Panc1 (cell line): ENCODE measurements at regions not wholly inside any gene's neighbourhood (a gene's known extent, or its start where the extent isn't known, plus 50 kb on each side); places are given as distances from the start of the nearest gene placed in this dataset.

Experiments
- ATAC-seq: fragments of 200-7000 bp; cut with Tn5 transposase; 2 replicates; pipeline ENCODE4 v1.9.1; 2020; ENCODE audit warnings: mild to moderate bottlenecking, moderate library complexity
- BruUV-seq: library from RNA; stranded (reverse); fragments of 400-500 nt; replicated peaks from 2 replicates; lab custom pipeline; 2021; lab: Mats Ljungman, UMichigan
- CTCF ChIA-PET: fragments of 300-600 bp; sonication (Branson Sonifier 250); formaldehyde crosslinking; loops from one replicate; lab custom pipeline; 2022; ENCODE audit warnings: antibody characterized with exemption; lab: Charles Lee
- POLR2A ChIA-PET: fragments of 300-600 bp; sonication (Branson Sonifier 250); formaldehyde crosslinking; loops from one replicate; lab custom pipeline; 2022; ENCODE audit warnings: antibody characterized with exemption; lab: Charles Lee
- DNase-seq: peaks from one replicate; pipeline ENCODE4 v3.0.0-alpha.2; 2010; ENCODE audit warnings: low read depth, low spot score
- H3K27ac ChIP-seq: 2 replicates; pipeline ENCODE4 v1.5.1; 2011; ENCODE audit warnings: mild to moderate bottlenecking, low read length, inconsistent platforms
- H3K27me3 ChIP-seq: fragments of 200-500 bp; sonication (Bioruptor generic); 2 replicates; pipeline ENCODE4 v1.6.0; 2014; ENCODE audit warnings: low read length, inconsistent platforms; ENCODE audit not compliant: control insufficient read depth, insufficient read depth
- H3K36me3 ChIP-seq: fragments of 200-500 bp; sonication (Bioruptor generic); 2 replicates; pipeline ENCODE4 v1.5.1; 2014; ENCODE audit warnings: inconsistent platforms, mild to moderate bottlenecking, low read length, moderate library complexity; ENCODE audit not compliant: control insufficient read depth, insufficient read depth
- H3K4me1 ChIP-seq: 2 replicates; pipeline ENCODE4 v1.5.1; 2011; ENCODE audit warnings: inconsistent platforms, mild to moderate bottlenecking, low read length, moderate library complexity; ENCODE audit not compliant: control insufficient read depth, insufficient read depth
- H3K4me3 ChIP-seq, 2 experiments: 2 replicates each; pipeline ENCODE4 v1.5.1; 2011 to 2012; ENCODE audit warnings: low read depth in 2 of 2, low read length in 2 of 2, mild to moderate bottlenecking in 2 of 2, inconsistent platforms in 1 of 2, moderate library complexity in 1 of 2
- H3K9me3 ChIP-seq: fragments of 200-500 bp; sonication (Bioruptor generic); 2 replicates; pipeline ENCODE4 v1.5.1; 2014; ENCODE audit warnings: low read depth, mild to moderate bottlenecking, inconsistent platforms, low read length, moderate library complexity; ENCODE audit not compliant: control insufficient read depth, insufficient read depth
- POLR2AphosphoS5 ChIP-seq: IDR thresholded peaks from 2 replicates; pipeline ENCODE4 v1.6.1; 2012; ENCODE audit warnings: mild to moderate bottlenecking, low read depth, low read length, moderate library complexity
- SIN3A ChIP-seq: IDR thresholded peaks from 2 replicates; pipeline ENCODE4 v1.6.1; 2012; ENCODE audit warnings: low read depth, mild to moderate bottlenecking, low read length, moderate library complexity, borderline replicate concordance; ENCODE audit not compliant: insufficient read depth
- TCF7L2 ChIP-seq: IDR thresholded peaks from 2 replicates; pipeline ENCODE4 v1.6.1; 2011; ENCODE audit warnings: mild to moderate bottlenecking, low read depth, low read length, inconsistent platforms
- in situ Hi-C: cut with HindIII; loops from 2 replicates; pipeline ENCODE4 v1.10.0; 2016; ENCODE audit warnings: low sequenced_read_pairs, low pct_unique_long_range_greater_than_20kb
- intact Hi-C: fragments of 100-400 bp; cut with micrococcal nuclease; formaldehyde crosslinking; loops from one replicate; pipeline ENCODE4 v1.10.0; 2022; ENCODE audit not compliant: unreplicated experiment
- TF ChIP-seq, protein P1 (sequence below), 2 experiments: IDR thresholded peaks; 2 replicates each; pipeline ENCODE4 v1.6.1; 2011 to 2012; ENCODE audit warnings: low read depth in 2 of 2, control low read depth in 1 of 2, low read length in 1 of 2, mild to moderate bottlenecking in 1 of 2, moderate library complexity in 1 of 2; ENCODE audit not compliant: insufficient read depth in 1 of 2
- TF ChIP-seq, protein P2 (sequence below): fragments of 450-650 bp; IDR thresholded peaks from 2 replicates; pipeline ENCODE4 v1.5.1; 2017; ENCODE audit warnings: mild to moderate bottlenecking

- H3K4me1 ChIP-seq, result no peaks in the 10 kb centered on the region
- ChIA-PET POLR2A (no interaction called here), CTCF (no interaction called here)
- in situ Hi-C loops (no loop called here), intact Hi-C loops (no loop called here)
- BruUV-seq, result no TSS peak
- H3K9me3 ChIP-seq, result no peaks in the 10 kb centered on the region
- DNase-seq (no peak), ATAC-seq (no peak)
- no peak overlapping the region for H3K4me3 ChIP-seq
- H3K27me3 ChIP-seq, result no peaks in the 10 kb centered on the region
- no peaks in the 10 kb centered on the region for H3K36me3 ChIP-seq
- no peak overlapping the region for H3K27ac ChIP-seq
- no peak for TF ChIP-seq SIN3A
- no peak for TF ChIP-seq POLR2AphosphoS5
- TF ChIP-seq, protein P1, sequence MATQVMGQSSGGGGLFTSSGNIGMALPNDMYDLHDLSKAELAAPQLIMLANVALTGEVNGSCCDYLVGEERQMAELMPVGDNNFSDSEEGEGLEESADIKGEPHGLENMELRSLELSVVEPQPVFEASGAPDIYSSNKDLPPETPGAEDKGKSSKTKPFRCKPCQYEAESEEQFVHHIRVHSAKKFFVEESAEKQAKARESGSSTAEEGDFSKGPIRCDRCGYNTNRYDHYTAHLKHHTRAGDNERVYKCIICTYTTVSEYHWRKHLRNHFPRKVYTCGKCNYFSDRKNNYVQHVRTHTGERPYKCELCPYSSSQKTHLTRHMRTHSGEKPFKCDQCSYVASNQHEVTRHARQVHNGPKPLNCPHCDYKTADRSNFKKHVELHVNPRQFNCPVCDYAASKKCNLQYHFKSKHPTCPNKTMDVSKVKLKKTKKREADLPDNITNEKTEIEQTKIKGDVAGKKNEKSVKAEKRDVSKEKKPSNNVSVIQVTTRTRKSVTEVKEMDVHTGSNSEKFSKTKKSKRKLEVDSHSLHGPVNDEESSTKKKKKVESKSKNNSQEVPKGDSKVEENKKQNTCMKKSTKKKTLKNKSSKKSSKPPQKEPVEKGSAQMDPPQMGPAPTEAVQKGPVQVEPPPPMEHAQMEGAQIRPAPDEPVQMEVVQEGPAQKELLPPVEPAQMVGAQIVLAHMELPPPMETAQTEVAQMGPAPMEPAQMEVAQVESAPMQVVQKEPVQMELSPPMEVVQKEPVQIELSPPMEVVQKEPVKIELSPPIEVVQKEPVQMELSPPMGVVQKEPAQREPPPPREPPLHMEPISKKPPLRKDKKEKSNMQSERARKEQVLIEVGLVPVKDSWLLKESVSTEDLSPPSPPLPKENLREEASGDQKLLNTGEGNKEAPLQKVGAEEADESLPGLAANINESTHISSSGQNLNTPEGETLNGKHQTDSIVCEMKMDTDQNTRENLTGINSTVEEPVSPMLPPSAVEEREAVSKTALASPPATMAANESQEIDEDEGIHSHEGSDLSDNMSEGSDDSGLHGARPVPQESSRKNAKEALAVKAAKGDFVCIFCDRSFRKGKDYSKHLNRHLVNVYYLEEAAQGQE (IDR thresholded peaks at IDR 0.05; ENCODE audit: insufficient read depth in 1 of 2, low read depth in 2 of 2, low read length in 1 of 2), result no peak
- TF ChIP-seq, protein P2, sequence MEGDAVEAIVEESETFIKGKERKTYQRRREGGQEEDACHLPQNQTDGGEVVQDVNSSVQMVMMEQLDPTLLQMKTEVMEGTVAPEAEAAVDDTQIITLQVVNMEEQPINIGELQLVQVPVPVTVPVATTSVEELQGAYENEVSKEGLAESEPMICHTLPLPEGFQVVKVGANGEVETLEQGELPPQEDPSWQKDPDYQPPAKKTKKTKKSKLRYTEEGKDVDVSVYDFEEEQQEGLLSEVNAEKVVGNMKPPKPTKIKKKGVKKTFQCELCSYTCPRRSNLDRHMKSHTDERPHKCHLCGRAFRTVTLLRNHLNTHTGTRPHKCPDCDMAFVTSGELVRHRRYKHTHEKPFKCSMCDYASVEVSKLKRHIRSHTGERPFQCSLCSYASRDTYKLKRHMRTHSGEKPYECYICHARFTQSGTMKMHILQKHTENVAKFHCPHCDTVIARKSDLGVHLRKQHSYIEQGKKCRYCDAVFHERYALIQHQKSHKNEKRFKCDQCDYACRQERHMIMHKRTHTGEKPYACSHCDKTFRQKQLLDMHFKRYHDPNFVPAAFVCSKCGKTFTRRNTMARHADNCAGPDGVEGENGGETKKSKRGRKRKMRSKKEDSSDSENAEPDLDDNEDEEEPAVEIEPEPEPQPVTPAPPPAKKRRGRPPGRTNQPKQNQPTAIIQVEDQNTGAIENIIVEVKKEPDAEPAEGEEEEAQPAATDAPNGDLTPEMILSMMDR, result no peak
- no peak for TF ChIP-seq TCF7L2
These were observed 288.0 kb downstream of the KCNN2 start for GRCh38 chr5:114649878-114650277.

DNA sequence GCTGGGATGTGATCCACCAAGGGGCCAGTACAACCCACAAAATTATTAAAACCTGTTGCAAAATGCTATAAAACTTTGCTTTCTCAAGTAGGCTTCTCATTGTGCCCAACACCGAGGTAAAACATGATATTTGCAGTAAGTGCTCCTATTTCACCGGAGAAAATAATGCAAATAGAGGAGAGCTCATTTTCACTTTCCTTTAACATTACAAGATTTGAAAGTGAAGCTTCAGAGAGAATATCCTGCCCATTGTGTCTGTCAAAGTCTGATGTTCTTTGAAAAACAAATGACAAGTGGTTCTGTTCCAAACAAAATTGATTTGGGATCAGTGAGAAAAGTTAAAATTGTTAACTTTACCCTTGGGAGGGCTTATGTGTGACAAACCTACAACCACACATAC is 287.1 kb downstream of the KCNN2 start:
- Histone ChIP-seq H3K9me3 (no peaks in the 10 kb centered on the region), H3K27ac (no peak overlapping the region), H3K4me1 (no peaks in the 10 kb centered on the region), H3K4me3 (no peak overlapping the region), H3K36me3 (no peaks in the 10 kb centered on the region), H3K27me3 (no peaks in the 10 kb centered on the region)
- in situ Hi-C loops (no loop called here), intact Hi-C loops (no loop called here)
- BruUV-seq, result no TSS peak
- CTCF ChIA-PET, result no interaction called here
- no peak for ATAC-seq
- TF ChIP-seq, protein P1 (IDR thresholded peaks at IDR 0.05; ENCODE audit: insufficient read depth in 1 of 2, low read depth in 2 of 2, low read length in 1 of 2), result no peak
- TF ChIP-seq, protein P2, result no peak
- no peak for TF ChIP-seq POLR2AphosphoS5
- no peak for TF ChIP-seq SIN3A
- TF ChIP-seq TCF7L2, result no peak
- POLR2A ChIA-PET, result no interaction called here
- DNase-seq, result no peak
